A673 (cell line): ENCODE measurements at regions not wholly inside any gene's neighbourhood (a gene's known extent, or its start where the extent isn't known, plus 50 kb on each side); places are given as distances from the start of the nearest gene placed in this dataset.
A peak's percentile ranks its signal among the peaks of the same experiment; 100 is the strongest.

Experiments used
- BruUV-seq: library from RNA; stranded (reverse); fragments of 400-500 nt; replicated peaks from 2 replicates; lab custom pipeline; 2021; lab: Mats Ljungman, UMichigan
- CTCF ChIA-PET: fragments of 300-600 bp; sonication (Branson Sonifier 250); formaldehyde crosslinking; loops from one replicate; lab custom pipeline; 2022; ENCODE audit warnings: antibody characterized with exemption; lab: Charles Lee
- POLR2A ChIA-PET: fragments of 300-600 bp; sonication (Branson Sonifier 250); formaldehyde crosslinking; loops from one replicate; lab custom pipeline; 2022; ENCODE audit warnings: antibody characterized with exemption; ENCODE audit not compliant: low non-redundant PET; lab: Charles Lee
- DNase-seq: peaks from one replicate; pipeline ENCODE4 v3.0.0-alpha.2; 2015; ENCODE audit warnings: low spot score
- H3K27ac ChIP-seq: fragments of 200-600 bp; sonication (generic); 2 replicates; pipeline ENCODE4 v1.5.1; 2016; ENCODE audit warnings: mixed run types, low read depth, mild to moderate bottlenecking, mixed read lengths, antibody characterized with exemption, low read length; ENCODE audit not compliant: poor library complexity, severe bottlenecking
- H3K27me3 ChIP-seq: fragments of 200-600 bp; sonication (generic); replicated peaks from 2 replicates; pipeline ENCODE4 v1.6.1; 2017; ENCODE audit warnings: mixed run types, low read depth, mild to moderate bottlenecking, mixed read lengths, antibody characterized with exemption, low read length; ENCODE audit not compliant: insufficient read depth, poor library complexity
- H3K36me3 ChIP-seq: fragments of 200-600 bp; sonication (generic); 2 replicates; pipeline ENCODE4 v1.6.1; 2016; ENCODE audit warnings: mixed run types, mild to moderate bottlenecking, mixed read lengths, antibody characterized with exemption, low read length; ENCODE audit not compliant: insufficient read depth, poor library complexity, severe bottlenecking
- H3K4me1 ChIP-seq: fragments of 200-600 bp; sonication (generic); 2 replicates; pipeline ENCODE4 v1.6.1; 2017; ENCODE audit warnings: mixed run types, mild to moderate bottlenecking, mixed read lengths, antibody characterized with exemption, low read length; ENCODE audit not compliant: insufficient read depth, poor library complexity, severe bottlenecking
- H3K4me3 ChIP-seq: fragments of 200-600 bp; sonication (generic); 2 replicates; pipeline ENCODE4 v1.5.1; 2016; ENCODE audit warnings: low read depth, mixed run types, mild to moderate bottlenecking, mixed read lengths, low read length; ENCODE audit not compliant: poor library complexity, severe bottlenecking
- H3K9me3 ChIP-seq: fragments of 200-600 bp; sonication (generic); 2 replicates; pipeline ENCODE4 v1.6.1; 2016; ENCODE audit warnings: mixed run types, low read depth, mild to moderate bottlenecking, mixed read lengths, antibody characterized with exemption, low read length; ENCODE audit not compliant: poor library complexity, severe bottlenecking
- EZH2 ChIP-seq: fragments of 200-600 bp; sonication (generic); IDR thresholded peaks from 2 replicates; pipeline ENCODE4 v1.6.1; 2017; ENCODE audit warnings: borderline replicate concordance, low read depth, mild to moderate bottlenecking, mixed read lengths, antibody characterized with exemption, low read length; ENCODE audit not compliant: poor library complexity, severe bottlenecking
- intact Hi-C: fragments of 100-400 bp; cut with micrococcal nuclease; formaldehyde crosslinking; loops from one replicate; pipeline ENCODE4 v1.10.0; 2022; ENCODE audit not compliant: unreplicated experiment
- TF ChIP-seq, protein P1 (sequence below): fragments of 300-800, 200-600 bp; sonication (generic); conservative IDR thresholded peaks from 2 replicates; pipeline ENCODE4 v1.5.1; 2017; ENCODE audit warnings: low read depth, mild to moderate bottlenecking, antibody characterized with exemption, low read length, moderate library complexity, mixed read lengths

DNA sequence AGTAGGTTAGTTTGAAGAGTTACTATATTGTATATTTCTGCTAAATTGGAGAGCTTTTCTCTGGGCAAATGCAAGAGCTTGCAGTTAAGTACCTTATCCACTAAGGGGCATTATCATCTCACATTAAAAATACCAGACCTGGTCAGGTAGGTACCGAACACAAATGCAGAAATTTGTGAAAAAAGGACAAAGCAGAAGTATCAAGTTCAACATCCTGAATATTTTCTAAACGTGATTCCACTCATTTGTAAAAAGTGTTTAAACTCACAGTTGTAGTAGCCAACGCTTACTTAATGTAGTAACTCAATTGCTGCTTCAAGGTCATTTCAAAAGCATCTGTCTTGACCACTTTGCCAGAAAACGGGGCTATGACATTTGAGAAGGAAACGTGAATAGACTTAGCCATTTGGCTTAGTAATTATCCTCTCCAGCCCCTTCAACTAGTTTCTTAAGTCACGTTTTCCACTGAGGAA is 52.1 kb downstream of the CYRIA start:
- ChIA-PET CTCF (interaction anchor here (0.5 to 3.4 kb wide), 4 partner anchors 71 to 327 kb away, joined by 3 to 43 read pairs (median 3); no protein-coding TSS in a partner anchor), POLR2A (no interaction called here)
- Histone ChIP-seq H3K36me3 (peaks cover 75% of the 10 kb centered on the region), H3K27me3 (no peaks in the 10 kb centered on the region), H3K9me3 (no peaks in the 10 kb centered on the region), H3K4me3 (no peak overlapping the region), H3K27ac (peak overlapping the region; percentile 79), H3K4me1 (peaks cover 68% of the 10 kb centered on the region)
- intact Hi-C loops: loop anchor here (1.0 to 5.0 kb wide), 3 partner anchors 72 to 671 kb away; partner anchors contain the start of gene MYCN
- TF ChIP-seq EZH2: no peak
- TF ChIP-seq, protein P1, sequence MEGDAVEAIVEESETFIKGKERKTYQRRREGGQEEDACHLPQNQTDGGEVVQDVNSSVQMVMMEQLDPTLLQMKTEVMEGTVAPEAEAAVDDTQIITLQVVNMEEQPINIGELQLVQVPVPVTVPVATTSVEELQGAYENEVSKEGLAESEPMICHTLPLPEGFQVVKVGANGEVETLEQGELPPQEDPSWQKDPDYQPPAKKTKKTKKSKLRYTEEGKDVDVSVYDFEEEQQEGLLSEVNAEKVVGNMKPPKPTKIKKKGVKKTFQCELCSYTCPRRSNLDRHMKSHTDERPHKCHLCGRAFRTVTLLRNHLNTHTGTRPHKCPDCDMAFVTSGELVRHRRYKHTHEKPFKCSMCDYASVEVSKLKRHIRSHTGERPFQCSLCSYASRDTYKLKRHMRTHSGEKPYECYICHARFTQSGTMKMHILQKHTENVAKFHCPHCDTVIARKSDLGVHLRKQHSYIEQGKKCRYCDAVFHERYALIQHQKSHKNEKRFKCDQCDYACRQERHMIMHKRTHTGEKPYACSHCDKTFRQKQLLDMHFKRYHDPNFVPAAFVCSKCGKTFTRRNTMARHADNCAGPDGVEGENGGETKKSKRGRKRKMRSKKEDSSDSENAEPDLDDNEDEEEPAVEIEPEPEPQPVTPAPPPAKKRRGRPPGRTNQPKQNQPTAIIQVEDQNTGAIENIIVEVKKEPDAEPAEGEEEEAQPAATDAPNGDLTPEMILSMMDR: peak; percentile 62
- BruUV-seq: no TSS peak
- no peak for DNase-seq

DNA sequence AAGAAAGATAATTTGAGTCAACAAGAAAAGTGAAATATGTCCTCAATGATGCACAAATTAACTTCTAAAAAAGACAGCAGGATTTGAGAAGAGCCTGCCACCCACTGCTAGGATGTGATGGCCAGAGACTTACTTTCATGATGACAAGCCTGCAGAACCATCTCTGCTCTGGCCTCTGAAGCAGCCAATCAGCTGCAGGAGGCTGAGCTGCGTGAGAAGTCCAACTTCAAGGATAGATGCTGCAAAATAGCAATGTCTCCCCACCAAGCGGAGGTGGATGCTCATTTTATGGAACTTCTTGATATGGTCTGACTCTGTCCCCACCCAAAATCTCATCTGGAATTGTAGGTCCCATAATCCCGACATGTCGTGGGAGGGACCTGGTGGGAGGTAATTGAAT is 53.1 kb downstream of the CYRIA start:
- BruUV-seq: no TSS peak
- POLR2A ChIA-PET: no interaction called here
- no peak overlapping the region for H3K4me3 ChIP-seq
- H3K36me3 ChIP-seq: peaks cover 78% of the 10 kb centered on the region
- H3K4me1 ChIP-seq: peaks cover 62% of the 10 kb centered on the region
- H3K27me3 ChIP-seq: no peaks in the 10 kb centered on the region
- no peaks in the 10 kb centered on the region for H3K9me3 ChIP-seq
- CTCF ChIA-PET: interaction anchor here (3.4 kb wide), 1 partner anchor 145 kb away, joined by 43 read pairs; no protein-coding TSS in a partner anchor
- intact Hi-C loops: loop anchor here (5.0 kb wide), 1 partner anchor 670 kb away; the partner anchor contains the start of gene MYCN
- peak overlapping the region; percentile 79 for H3K27ac ChIP-seq
- no peak for DNase-seq
- TF ChIP-seq, protein P1: no peak
- no peak for TF ChIP-seq EZH2

DNA sequence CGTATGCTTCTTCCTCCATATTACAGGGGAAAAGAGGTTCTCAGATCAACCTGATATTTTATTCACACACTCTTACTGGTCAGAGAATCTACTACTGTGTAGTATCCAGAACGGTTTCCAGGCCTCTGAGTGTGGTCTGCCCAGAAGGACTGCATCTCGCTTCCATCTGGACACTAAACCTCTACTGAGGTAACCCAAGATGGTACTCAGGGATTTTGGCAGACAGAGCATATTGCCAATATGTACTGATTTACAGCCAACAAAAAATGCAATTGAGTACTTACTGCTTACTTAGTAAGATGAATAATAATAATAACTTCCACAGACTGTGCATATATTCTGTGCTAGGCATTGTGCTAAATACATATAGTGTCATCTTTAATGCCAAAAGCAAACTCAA is 55.8 kb downstream of the CYRIA start:
- CTCF ChIA-PET: interaction anchor here (0.6 to 0.7 kb wide), 2 partner anchors 147 to 670 kb away, joined by 3 read pairs; no protein-coding TSS in a partner anchor
- no TSS peak for BruUV-seq

More for the DNA sequence above, 55.8 kb downstream of the CYRIA start:
- peaks cover 35% of the 10 kb centered on the region for H3K4me1 ChIP-seq
- no peaks in the 10 kb centered on the region for H3K27me3 ChIP-seq
- H3K36me3 ChIP-seq: peaks cover 77% of the 10 kb centered on the region
- H3K27ac ChIP-seq: peak overlapping the region; percentile 60
- DNase-seq: no peak
- POLR2A ChIA-PET: no interaction called here
- no peak overlapping the region for H3K4me3 ChIP-seq
- H3K9me3 ChIP-seq: no peaks in the 10 kb centered on the region
- no peak for TF ChIP-seq EZH2
- TF ChIP-seq, protein P1: no peak
- intact Hi-C loops: loop anchor here (1.0 to 10.0 kb wide), 6 partner anchors 56 to 972 kb away; partner anchors contain the start of gene MYCN
